NCI-H2081 (cell line): ENCODE measurements at regions not wholly inside any gene's neighbourhood (a gene's known extent, or its start where the extent isn't known, plus 50 kb on each side); places are given as distances from the start of the nearest gene placed in this dataset.
"Not testable (repeated sequence)": the region's sequence is repeated elsewhere in the genome, so short reads cannot be mapped to it uniquely, and the experiment has no call there.

ENCODE experiments used
- DNase-seq, 2 experiments: peaks; one replicate each; lab custom pipeline; 2025; lab: John Stamatoyannopoulos, UW

DNA sequence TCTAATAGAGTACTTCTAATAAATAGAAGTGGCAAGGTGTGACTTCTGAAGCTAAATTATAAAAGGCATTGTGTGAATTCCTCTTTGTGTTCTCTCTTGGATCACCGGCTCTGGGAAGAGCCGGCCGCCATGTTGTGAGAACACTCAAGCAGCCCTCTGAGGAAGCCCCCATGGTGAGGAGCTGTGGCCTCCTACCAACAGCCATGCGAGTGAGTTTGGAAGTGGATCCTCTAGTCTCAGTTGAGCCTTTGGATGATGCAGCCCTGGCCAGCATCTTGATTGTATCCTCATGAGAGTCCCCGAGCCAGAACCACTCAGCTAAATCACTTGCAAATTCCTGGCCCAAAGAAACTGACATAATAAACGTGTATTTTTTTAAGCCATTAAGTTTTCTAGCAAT is 94.5 kb upstream of the CARD11 start:
- DNase-seq = no peak

GRCh38 chr7:3138997-3139396 is 95.3 kb upstream of the CARD11 start:
- no peak for DNase-seq

DNA sequence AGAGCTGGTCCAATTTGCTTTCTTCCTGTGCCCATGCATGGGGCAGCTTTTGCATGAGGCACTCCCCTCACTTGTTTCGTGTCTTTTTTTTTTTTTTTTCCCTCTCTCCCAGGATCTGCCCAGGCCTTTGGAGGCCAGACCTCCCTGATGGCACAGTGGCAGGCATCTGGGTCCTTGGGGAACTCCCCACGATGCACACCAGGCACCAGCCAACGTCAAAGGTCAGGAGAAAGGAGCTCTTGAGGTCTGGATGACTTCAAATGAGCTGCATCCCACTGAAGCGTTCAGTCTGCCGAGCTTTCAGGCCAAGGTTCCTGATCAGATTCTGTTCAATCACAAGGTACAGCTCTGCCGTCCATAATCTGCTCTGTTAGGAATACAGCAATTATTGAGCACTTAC is 97.2 kb upstream of the CARD11 start:
- DNase-seq = no peak

- no peak for DNase-seq
These were observed 97.7 kb upstream of the CARD11 start for GRCh38 chr7:3141326-3141725.

DNA sequence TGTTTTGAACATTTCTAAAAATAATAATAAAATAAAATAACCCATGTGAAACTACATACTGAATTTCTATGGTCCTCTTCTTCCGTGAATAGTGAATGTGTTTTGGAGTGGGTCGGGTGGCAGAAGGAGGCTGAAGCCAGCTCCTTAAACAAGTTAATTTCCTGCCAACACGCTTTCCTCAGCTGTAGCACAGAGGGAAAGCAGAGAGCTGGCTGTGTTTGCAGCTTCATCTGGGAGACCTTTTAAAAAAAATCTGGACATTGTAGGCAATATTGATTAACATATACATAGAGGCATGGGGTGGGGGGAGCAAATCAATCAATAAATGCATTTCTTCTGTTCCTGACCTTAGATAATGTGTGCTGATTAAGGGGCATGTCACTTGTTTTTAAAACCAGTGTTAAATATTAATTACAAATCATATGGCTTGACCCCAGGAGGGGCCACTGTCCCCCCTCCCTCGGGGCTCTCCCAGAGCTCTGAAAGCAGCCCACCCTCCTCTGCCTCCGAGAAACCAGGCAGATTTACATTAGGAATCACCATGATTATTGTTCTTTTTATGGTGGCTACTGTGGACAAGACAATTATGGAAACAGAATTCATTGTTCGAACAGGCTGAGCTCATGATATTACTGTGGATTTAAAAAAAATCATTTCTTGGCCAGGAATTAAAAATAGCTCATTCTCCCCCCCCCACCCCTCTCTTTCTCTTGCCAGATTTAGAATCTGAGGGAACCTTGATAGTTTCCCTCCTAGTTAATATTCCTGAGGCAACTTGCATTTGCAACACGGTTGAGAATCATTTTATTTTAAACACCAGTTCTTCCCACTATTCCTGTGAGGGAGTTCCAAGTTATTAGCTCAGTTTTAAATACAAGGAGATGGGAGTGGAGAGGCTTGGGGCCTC is 100.5 kb upstream of the CARD11 start:
- peak in 1 of 2 experiments; percentile 31 for DNase-seq

DNA sequence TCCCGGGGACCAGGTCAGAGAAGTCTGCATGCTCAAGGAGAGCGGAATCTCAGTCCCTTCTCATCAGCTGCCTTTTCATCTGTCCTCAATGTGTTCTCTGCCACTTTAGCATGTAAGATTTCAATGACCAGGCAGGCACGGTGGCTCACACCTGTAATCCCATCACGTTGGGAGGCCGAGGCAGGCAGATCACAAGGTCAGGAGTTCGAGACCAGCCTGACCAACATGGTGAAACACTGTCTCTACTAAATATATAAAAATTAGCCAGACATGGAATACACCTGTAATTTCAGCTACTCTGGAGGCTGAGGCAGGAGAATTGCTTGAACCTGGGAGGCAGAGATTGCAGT is 101.1 kb upstream of the CARD11 start:
- DNase-seq = not testable (repeated sequence)

- no peak for DNase-seq
These were observed 103.0 kb upstream of the CARD11 start for GRCh38 chr7:3146571-3147226.

- not testable (repeated sequence) for DNase-seq
These were observed 104.8 kb upstream of the CARD11 start for GRCh38 chr7:3148471-3148870.

GRCh38 chr7:3149231-3149995 is 105.7 kb upstream of the CARD11 start:
- no peak for DNase-seq

DNA sequence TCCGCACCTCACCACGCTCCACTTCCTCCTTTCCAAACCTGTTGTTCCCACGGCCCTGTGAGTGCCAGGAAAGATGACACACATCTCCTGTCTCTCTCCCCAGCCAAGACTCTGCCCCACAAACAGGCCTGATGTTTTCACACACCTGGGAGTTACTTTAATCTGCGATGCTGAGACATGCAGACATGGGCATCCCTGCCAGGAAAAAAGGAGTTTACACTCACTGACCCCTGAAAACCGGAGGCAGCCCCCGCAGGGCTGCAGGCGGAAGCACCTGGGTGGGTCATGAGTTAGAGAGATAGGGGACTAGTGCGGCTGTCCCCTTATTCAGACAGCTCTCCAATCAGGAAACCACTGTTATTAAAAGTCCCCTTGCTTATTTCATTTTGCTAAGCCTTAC is 106.4 kb upstream of the CARD11 start:
- DNase-seq = no peak

DNA sequence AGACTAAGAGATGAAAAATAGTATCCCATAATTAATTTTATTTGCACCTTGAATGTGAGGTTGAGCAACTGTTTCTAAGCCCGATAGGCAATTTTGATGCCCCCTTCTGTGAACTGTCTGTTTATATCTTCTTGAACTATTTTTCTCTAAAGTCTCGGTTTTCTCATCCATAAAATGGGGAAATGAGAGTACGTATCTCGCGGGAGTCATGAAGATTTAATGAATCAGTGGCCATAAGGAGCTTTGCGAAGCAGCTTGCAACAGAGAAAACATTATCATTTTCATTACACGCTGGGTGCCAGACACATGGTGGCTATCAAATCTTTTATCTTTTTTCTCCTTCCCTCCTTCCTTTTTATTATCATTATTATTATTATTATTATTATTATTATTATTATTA is 108.1 kb upstream of the CARD11 start:
- DNase-seq = no peak

DNA sequence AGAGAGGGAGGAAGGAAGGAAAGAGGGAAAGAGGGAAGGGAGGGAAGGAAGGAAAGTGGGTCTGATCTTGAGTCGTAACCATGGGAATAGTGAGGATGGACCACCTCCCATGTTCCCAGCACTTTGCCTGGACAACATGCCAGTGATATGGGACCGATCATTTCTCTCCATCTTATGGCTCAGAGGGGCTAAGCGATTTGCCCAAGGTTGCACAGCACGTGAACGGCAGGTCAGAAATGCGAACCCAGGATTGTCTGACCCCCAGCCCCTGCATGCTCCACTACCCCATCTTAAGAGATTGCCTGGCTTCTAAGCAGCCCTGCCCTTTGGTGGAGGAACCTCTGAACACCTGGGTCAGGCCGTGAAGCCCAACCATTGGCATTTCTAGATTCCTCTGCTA is 109.0 kb upstream of the CARD11 start:
- DNase-seq = no peak

GRCh38 chr7:3153118-3153517 is 109.5 kb upstream of the CARD11 start:
- no peak for DNase-seq

GRCh38 chr7:3154317-3154716 is 110.7 kb upstream of the CARD11 start:
- DNase-seq = no peak

DNA sequence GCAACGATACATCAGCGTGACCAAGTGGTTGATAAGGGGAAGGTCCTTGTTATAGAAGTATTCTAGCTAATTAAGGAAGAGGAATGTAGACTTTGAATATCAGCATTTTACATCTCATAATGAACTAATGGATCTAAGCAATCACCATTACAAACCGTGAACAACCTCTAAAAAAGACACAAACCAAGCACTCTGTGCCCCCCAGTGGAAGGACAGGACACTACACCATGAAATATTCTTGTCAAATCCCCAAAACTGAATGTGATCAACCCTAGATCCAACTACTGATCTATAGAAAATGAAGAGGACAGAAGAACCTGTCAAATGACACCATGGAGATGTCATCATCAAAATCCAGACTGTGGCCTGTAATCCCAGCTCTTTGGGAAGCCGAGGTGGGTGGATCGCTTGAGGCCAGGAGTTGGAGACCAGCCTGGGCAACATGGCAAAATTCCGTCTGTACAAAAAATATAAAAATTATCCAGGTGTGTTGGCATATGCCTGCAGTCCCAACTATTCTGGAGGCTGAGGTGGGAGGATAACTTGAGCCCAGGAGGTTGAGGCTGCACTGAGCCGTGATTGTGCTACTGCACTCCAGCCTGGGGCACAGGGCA is 111.3 kb upstream of the CARD11 start:
- DNase-seq = peak; percentile 26 to 61

DNA sequence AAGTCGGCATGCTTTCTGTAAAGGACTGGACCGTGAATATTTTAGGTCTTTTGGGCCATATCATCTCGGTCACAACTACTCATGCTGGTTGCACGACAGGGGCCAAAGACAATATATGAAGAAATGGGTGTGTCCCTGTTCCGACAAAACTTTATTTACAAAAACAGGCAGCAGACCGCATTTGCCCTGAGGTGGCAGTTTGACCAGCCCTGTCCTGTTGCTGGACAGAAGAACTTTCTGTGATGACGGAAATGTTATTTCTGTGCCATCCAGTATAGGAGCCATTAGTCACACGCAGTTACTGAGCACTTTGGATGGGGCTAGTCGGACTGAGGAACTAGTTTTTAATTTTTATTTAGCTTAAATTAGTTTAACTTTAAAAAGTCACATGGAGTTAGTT is 112.8 kb upstream of the CARD11 start:
- DNase-seq = no peak

DNA sequence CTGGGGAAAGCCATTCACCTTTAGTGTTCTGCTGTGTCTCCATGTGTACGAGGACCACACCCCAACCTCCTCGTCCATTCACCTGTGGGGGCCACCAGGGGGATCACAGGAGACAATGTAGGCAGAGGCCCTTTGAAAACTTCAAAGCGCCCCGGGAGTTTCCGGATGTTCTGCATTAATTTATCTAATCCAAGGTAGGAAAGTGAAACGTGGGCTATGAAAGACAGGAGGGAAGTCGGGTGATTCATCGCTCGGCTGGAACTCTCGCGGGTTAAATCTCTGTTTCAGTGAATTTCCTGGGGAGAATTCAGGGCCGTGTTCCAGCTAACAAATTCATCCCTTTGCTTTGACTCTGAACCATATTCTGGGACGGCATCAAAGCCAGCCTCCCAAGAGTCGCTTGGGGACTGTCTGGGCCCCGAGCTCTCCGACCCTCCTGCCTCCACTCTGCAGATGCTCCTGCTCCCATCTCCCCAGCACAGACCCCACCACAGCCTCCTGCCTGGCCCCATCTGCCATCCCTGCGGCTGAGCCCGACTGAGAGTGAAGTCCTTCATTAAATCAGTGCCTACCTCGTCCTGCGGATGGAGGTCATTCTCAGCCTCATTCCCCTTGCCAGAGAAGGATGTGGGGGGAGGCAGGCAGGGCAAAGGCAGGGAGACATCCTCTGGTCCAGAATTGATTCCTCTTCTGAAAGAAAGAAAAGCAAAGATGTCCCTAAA is 114.1 kb upstream of the CARD11 start:
- DNase-seq = no peak

DNA sequence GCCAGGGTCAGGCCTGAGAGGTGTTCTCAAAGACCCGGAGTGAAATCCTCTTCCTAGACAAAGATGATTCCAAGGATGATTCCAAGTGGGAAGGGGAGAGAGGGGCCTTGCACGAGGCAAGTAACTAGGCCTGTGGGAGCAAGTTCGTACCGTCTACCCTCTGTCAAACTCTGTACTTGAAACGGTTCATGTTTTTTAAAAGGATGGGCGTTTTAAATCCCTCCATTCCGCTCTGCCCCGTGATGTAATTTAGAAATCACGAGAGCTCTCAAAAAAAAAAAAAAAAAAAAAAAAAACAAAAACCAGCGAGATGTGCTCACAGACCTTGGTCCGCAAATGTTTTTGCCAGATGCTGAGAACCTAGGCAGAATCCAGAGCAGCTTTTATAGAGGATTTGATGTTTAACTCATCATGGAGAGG is 114.7 kb upstream of the CARD11 start:
- DNase-seq = no peak

- no peak for DNase-seq
These were observed 115.4 kb upstream of the CARD11 start for GRCh38 chr7:3159039-3159438.

GRCh38 chr7:3159445-3159844 is 115.8 kb upstream of the CARD11 start:
- no peak for DNase-seq

- DNase-seq = not testable (repeated sequence)
These were observed 116.3 kb upstream of the CARD11 start for GRCh38 chr7:3159926-3160325.

DNA sequence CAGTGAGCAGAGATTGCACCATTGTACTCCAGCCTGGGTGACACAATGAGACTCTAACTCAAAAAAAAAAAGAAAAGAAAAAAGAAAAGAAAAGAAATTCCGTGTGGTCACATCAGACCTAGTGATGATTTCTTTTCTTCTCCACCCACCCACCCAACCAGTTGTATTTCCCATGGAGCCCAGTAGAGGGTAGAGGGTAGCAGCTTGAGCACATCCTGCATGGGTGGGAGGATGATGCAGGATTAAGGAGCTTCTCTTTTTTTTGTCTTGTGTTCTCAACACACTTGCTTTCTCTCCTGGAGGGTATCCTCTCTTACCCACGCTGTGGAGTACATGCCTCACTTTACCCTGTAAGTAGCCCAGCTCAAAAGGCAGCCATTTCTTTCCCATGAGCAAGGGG is 118.6 kb upstream of the CARD11 start:
- no peak for DNase-seq
